Muscle of arm (tissue), 1 donor: ENCODE measurements at regions not wholly inside any gene's neighbourhood (a gene's known extent, or its start where the extent isn't known, plus 50 kb on each side); places are given as distances from the start of the nearest gene placed in this dataset.

ENCODE experiments used
- DNase-seq: peaks from one replicate; pipeline ENCODE4 v3.0.0-alpha.2; 2013

DNA sequence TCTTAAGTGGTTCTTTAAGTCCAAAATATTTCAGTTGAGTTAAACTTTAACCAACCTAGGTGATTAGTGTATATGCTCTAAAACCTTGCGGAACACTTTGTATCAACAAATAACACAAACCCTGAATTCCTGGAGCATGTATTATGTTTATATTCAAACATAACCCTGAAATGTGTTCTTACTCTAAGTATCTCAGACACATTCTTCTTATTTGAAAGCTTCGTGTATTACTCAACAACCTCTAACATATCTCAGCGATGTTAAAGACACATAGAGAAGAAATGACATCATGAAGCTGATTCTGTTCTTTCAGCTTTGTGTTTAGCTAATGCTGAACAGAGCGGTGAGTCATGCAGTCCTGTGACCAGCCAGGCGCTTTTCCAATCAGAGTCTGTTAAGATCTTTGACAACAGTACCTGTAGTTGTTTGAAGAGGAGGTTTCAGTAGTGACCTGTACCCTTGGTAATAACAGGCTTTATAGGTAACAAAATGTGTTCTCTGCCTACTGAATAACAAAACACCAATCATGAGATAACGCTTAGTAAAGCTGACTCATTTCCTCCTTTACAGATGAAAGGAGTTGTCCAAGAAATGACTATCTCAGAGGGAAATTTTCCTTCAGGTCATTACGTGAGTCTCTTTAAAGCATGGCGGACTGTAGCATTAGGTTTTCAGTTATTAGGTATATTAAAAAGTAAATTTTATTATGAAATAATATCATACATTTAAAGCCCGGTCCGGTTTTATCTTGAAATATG lies 67.3 kb upstream of the KLF6 start:
- DNase-seq = peak; percentile 61

DNA sequence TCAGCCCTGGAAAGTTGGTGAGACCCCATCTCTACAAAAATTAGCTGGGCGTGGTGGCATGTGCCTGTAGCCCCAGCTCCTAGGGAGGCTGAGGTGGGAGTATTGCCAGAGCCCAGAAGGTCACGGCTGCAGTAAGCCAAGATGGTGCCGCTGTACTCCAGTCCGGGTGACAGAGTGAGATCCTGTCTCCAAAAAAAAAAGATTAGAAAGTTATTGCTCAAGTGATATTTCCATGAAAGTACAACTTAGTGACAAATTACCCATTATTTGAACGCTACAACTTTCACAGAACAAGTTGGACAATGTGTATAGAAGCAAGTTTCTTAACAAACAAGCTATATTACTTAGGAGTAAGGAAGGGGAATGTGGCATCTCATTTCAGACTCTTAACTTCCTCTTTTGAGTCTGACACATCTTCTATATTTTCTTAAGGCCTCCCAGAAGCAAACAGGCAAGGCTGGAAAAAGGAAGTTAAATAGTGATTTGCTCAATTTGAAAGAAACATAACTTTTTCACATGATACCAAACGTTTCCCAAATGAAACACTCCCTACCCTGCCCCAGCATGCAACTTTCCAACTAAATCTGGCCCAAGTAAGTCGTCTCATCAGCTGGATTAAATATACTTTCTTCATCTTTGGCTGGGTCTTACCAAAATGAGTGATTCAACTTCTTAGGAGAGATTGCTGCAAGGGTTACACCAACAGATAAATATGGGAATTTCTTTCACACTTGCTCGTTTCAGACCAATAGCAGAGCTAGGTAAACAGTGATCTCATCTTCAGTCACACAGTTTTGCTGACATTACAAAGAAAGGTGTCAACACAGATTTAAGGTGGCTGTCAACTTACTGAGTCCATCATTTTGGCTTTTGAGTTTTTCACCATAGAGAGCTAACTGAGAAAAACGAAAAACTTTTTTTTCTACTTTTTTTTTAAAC lies 66.3 kb upstream of the KLF6 start:
- no peak for DNase-seq

DNA sequence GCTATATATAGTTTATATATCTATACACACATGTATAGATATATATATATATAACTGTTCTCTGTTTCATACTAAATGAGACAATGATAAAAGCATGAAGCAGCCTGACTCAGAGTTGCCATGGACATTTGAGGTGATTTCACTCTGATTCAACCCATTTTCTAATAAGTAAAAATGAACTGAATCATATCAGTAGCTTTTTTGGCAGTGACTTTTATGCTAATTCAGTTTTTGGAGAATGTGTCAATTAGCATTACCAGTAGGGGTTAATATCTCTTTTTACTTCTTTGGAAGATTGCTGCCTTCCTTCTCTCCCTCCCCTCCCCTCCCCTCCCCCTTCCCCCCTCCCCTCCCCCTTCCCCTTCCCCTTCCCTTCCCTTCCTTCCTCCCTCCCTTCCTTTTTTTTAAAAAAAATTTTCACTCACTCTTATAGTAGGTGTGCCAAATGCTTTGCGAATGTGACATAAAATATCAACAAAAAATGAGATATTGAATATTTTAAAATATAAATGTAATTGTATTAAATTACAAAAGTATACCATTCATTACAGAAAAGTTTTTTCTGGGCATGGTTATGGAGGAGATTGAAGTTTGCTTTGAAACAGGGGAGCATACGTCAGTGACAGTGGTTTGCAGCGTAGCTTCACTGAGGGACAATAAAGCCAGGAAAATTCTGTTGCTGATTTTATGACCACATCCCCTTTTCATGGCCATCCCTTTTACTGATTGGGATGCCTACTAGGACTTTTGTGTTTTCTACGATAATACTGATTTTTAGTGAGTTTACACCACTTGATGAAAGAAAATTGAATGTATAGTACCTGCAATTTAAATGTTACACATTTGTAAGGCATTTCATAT lies 64.0 kb upstream of the KLF6 start:
- DNase-seq = no peak

DNA sequence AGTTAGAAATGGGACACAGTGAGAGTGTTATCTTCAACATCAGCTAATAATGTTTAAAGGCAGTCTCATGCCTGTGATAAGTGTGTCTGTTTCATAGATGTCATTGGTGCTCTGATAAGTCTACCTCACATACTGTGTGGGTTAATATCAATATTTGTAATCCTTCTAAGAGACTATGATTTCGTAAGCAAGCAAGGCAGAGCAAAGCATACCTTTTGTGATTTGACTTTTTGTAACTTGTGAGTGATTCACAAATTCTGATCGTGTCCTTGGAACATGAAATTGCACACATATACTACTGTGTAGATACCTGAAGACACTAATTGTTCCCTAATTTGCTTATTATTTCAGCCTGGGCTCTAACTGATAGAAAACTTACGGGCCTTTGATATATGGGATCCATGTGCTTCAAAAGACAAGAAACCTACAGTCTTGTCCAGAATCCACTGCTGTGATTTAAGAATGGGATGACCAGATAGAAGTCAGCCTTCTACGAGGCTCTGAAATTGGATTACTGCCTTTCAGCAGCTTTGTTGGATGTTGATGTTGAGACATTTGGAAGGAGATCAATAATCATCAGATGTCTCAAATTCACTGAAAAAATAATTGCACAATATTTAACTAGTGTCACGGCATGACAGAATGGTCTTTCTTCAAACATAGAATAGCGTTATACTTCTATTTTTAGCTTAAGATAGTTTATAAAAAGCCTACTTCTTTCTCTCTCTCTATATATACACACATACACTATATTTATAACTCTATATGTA lies 63.2 kb upstream of the KLF6 start:
- DNase-seq = no peak

DNA sequence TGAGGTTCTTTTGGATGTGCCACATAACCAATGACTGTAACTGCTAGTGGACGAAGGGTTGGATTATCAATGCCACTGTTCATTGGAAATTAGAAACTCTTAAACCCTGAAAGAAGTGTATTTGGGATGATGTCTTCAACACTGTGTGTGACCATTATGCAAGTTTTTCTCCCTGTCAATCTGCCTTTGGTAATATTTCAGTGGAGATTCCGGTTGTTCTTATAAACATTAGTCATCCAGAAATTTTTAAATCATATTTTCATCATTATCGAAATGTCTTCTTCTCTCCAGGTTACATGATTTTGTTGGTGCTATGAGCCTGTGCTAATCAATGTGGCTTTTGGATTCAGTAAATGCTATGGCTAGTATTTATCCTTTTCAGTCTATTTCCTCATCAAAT lies 61.7 kb upstream of the KLF6 start:
- DNase-seq = no peak

DNA sequence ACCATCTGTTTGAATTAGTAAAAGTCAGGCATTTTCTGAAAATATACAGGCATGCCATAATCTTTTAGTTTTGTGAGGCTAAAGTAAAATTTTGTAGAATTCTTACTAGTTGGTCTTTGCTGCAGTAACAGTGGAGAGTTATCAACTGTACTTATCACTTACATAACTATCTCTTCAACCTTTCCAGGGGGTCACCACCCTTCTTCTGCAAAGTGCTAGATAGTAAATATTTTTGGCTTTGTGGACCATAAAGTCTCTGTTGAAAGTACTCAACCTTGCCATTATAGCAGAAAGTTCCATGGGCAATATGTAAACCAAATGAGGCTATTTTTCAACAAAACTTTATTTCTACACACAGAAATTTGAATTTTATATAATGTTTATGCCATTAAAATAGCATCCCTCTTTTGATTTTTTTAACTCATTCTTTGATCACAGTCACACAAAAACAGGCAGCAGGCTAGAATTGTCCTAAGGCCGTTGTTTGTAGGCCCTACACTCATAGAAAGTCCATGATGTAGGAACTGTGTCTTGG lies 59.5 kb upstream of the KLF6 start:
- no peak for DNase-seq

DNA sequence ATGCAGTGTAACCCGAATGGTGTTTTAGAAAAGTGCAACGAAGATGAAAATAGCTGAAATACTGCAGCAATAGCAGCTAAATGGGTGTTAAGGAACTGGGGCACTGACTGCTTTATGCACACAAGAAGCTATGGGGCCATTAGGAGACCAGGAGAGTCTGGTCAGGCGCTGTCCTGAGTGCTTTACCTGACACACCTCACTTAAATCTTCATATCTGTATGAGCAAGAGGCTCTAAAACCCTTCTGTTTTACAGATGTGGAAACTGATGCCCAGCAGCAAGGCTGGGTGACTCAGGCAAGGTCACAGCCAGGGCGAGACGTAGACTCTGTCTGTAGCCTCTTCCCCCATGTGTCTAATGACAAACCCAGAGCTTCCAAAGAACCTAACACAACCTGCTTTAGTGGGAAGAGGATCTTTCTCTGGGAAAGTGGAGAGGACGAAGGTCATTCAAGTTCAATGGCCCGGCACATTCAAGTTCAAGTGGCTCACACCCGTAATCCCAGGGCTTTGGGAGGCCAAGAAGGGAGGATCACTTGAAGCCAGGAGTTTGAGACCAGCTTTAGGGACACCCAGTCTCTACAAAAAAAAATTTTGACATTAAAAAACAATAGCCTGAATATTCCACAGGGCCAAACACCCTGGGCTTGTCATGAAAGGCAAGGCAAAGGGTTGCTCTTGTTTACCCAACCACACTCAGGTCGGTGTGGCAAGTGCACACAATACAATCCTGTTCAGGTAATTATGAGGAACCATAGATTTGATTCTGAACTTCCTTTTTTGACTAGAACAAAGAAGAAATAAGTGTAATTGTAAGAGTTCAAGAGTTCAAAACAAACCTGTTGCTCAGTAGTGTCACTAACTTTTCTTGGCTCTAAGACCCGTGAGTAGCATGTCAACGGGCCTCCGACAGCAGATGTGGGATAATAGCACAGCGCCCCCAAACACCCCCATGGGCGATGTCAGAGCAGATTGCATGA lies 53.7 kb upstream of the KLF6 start:
- no peak for DNase-seq

DNA sequence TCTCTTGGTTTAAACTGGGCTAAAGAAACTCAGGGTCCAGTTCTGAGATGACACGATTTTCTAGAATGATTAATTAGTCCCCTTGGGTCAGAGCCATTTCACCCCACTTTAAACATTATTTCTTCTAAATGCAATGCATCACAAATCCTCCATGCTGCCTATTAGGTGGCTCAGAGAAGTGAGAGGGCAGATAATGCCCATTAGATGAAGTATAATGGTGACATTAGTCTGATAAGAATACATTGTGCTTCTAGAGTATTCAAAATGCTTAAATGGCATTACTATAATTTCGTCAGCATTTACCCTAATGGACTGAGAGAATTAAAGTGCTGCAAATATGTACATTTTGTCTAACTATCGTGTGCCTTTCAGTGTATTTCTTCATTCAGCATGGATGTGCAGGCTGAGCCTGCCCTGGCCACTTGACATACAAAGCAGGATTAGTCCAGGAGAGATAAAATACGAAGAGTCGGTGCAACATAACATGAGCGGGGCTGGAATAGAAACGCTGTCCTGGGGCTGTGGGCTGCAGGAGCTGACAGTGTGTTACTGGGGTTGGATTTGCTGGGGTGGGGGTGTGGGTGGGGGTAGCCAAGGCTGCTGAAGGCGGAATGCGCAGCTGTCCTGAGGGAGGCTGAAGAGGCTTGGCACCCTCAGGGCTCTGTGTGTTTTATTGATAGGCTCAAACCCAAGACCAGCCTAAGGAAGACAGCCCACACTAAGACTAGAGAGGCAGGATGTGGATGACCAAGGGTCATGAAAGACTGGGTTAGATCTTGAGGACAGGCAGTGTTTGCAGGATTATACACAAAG lies 52.8 kb upstream of the KLF6 start:
- DNase-seq = no peak

DNA sequence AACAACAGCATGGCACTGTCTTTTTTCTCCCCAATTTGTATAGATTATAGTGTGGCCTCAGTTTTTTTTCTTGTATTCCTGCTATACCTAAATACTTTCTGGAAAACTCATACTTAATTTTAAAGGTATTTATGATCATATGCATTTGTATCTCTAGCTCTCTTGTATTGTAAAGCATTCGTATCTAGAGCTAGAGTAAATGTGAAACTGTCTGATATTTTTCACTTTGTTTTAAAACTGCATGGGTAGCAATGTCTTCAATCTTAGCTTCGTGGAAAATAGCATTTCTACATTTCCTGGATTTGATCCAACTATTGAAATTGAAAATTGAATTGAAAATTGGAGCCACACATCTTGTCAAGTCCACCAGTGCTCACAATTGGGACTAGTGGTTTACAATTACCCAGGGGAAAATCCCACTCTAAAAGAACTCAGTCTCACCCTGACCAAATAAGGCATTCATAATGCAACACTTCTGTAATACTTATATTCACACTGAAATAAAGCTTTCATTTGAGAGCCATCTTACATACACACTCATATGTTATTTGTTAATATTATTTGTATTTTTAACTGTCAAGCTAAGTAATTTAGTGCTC lies 51.3 kb upstream of the KLF6 start:
- DNase-seq = no peak

DNA sequence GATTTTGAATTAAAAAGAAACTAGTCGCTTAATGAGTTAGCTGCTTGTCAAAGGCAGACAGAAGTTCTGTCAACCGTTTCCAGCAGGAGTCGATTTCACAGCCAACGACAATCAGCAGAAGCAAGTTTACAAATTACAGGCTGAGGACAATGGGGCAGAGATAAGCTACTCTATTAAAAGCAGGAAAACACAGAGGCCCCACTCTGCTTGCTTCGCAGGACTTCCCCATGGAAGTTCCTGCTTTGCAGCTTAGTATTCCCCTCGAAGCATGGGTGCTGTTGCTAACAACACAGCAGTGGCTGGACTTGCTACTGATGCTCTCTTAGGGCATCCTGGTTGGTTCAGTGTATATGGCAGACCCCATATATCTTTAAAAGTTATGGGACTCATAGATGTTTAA lies 50.8 kb upstream of the KLF6 start:
- DNase-seq = no peak

DNA sequence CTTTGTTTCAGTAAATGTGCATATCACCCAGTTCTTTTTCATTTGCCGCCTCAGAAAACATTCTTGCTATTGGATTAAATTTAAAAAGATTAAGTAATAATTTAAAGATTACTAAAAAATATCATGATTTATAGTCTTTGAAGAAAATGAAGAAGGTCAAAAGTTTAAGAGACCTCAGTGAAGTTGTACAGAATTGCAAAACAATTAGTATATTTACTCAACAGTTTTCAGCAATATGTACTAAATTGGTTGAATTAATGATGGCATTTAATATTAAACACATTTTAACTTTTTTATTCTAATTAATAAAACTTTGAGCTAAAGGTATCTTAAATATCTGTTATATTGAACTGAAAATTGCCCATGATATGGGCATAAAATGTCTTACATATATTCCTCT lies 49.9 kb upstream of the KLF6 start:
- DNase-seq = no peak
